Tibial nerve (tissue), 4 donors: ENCODE measurements at regions not wholly inside any gene's neighbourhood (a gene's known extent, or its start where the extent isn't known, plus 50 kb on each side); places are given as distances from the start of the nearest gene placed in this dataset.

Source experiments
- CTCF ChIP-seq, 5 experiments: fragments of 200-600 bp in 3 of 5; fragments of 450-650 bp in 2 of 5; sonication (generic) in 3 of 5; IDR thresholded peaks; one replicate each; pipeline ENCODE4 v1.5.1; 2016 to 2019; ENCODE audit warnings: antibody characterized with exemption in 5 of 5, mild to moderate bottlenecking in 3 of 5, moderate library complexity in 2 of 5
- EP300 ChIP-seq, 2 donors: sonication (generic); formaldehyde crosslinking; IDR thresholded peaks; one replicate each; pipeline ENCODE4 v1.6.1; 2017; ENCODE audit warnings: antibody characterized with exemption in 2 of 2, mild to moderate bottlenecking in 1 of 2
- POLR2A ChIP-seq, 2 donors: fragments of 450-650 bp; IDR thresholded peaks; one replicate each; pipeline ENCODE4 v1.6.1; 2017; ENCODE audit warnings: antibody characterized with exemption in 2 of 2, mild to moderate bottlenecking in 2 of 2, moderate library complexity in 2 of 2

GRCh38 chr20:5395932-5396727, 79.4 kb upstream of the PROKR2 start:
- TF ChIP-seq CTCF (IDR thresholded peaks at IDR 0.05) (no peak), EP300 (IDR thresholded peaks at IDR 0.05) (no peak), POLR2A (IDR thresholded peaks at IDR 0.05) (no peak)
